NCI-H446 (cell line): ENCODE measurements at regions not wholly inside any gene's neighbourhood (a gene's known extent, or its start where the extent isn't known, plus 50 kb on each side); places are given as distances from the start of the nearest gene placed in this dataset.

Source experiments
- DNase-seq, 2 experiments: peaks; one replicate each; lab custom pipeline; 2025; lab: John Stamatoyannopoulos, UW

DNA sequence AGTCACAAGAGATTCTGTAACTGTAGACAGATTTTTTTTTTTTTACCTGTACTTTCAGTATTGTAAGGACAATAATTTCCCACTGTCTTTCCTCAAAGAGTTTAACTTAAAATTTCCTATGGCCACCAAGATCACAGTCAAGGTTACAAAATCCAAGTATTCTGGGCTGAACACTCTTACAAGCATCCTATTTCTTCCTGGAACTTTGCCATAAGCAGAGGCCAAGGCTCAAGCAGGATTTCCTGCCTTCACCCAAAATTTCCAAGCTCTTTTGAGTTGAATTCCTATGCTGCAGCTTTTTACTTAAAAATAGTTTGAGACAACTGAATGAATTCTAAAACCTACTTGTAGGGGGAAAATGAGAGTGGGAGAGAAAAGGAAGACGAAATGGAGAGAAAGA is 299.4 kb downstream of the ZNF516 start:
- no peak for DNase-seq

DNA sequence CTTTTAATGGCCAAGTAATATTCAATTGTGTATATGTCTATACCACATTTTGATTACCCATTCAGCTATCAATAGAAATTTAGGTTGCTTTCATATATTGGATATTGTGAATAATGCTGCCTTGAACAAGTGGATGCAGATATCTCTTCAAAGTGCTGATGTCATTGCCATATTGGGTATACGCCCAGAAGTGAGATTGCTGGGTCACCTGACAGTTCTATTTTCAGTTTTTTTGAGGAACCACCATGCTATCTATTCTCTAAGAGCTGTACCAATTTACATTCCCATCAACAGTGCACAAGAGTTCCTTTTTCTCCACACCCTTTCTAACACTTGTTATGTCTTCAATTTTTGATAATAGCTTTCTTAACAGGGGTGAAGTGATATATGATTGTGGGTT is 306.9 kb downstream of the ZNF516 start:
- no peak for DNase-seq

GRCh38 chr18:76179257-76179656 is 315.8 kb downstream of the ZNF516 start:
- no peak for DNase-seq

GRCh38 chr18:76177160-76177559 is 317.9 kb downstream of the ZNF516 start:
- no peak for DNase-seq

DNA sequence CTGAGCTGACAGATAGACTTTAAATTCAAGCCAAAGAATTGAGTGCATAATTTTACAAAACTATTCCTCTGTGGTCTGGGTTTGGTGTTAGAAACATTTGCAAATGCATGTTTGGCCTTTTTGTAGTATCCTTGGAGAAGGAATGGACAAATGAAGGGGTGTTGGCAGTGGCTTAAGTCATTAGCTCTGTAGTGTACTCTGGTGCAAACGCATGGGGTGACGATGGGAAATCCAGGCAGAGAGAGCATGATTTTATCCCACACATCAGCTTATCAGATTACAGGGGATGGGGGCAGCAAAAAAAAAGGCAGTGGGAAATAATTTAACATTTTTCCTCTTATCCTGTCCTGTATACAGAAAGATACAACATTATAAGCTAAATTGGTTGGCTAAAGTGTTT is 320.6 kb downstream of the ZNF516 start:
- no peak for DNase-seq

DNA sequence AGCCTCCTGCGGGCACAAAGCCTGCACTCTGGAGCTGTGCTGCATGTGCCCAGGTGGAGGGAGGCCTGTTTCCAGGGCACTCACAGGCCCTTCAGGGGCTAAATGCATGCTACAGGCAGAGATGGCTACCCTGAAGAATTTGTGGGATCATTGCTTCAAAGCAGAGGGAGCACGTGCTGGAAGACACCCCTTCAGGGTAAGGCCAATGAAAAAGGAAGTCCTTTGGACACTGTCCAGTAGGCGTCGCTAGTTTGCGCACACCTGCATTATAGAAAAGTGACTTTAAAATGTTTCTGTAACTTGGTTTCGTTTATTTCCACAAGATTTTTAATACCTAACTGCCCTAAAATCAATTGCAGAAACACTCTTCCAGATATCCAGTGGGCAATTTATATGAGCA is 325.3 kb downstream of the ZNF516 start:
- DNase-seq, result no peak

DNA sequence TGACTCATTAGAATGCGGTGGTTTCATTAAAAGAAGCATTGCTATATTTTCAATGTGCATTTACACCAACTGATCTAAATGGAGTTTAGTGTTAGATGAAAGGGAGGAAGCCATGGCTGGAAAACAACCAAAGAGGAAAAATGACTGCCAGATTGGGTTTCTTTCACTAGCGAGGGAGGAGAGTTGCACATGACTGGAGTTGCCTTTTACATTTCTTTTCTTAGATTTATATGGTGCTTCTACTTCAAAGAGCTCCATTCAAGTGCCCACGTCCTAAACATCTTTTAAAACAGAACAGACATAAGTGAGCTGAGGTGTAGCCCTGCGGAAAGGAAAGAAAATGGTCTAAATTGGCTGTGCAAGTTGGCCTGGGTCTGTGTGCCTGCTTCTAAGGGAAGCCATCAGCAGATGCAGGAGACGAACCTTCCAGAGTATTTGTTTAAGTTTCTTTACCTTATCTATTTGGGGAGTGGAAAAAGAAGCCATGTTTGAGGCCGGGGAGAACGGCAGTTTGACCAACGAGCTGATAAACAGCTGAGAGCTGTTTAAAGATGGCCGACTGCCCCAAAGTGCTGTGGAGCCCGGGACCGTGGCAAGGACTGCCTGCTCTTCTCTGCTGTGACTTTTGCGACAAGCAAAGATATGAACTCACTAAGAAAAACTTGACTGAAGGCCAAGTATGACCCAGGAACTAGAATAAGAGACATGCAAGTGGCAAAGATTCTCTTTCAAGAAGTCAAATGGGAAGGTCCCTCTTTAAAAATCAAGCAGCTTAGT is 327.0 kb downstream of the ZNF516 start:
- DNase-seq, result no peak

DNA sequence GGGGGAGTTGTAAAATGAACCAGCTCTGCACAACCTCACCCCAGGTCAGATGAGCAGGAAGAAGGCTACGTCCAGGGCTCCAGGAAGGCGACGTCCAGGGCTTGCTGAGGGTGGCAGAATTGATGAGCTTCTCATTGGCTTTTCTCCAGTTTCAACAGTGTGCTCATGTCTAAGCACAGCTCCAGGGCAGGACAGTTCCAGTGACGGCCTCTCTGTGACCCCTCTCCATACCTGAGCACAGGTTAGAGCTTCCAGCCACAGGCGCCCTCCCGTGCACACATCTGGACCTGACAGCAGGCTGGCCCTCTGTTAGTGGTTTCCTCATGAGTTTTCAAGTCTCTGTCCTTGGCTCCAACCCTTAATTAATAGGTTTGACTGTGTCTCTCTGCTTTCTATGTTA is 327.6 kb downstream of the ZNF516 start:
- no peak for DNase-seq

GRCh38 chr18:76162886-76163285 is 332.2 kb downstream of the ZNF516 start:
- no peak for DNase-seq

GRCh38 chr18:76161983-76162382 is 333.1 kb downstream of the ZNF516 start:
- no peak for DNase-seq

DNA sequence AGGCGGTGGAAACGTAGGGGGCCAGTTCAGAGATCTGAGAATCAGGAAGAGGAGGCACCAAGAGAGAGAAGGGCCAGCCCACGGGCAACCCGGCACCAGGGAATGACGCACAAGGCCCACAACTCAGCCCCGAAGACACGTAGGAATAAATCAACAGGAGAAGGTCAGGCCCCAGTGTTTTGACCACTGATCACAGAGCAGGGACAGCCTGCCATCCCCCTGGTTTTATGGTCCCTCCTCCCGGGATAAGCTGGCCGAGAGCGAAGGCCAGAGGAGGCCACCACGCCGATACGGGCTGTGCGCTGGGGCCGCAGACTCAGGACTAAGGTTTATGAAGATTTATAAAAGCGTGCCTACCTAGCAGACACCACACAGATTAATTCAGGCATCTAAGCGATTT is 341.4 kb downstream of the ZNF516 start:
- no peak for DNase-seq

GRCh38 chr18:76149734-76150133 is 345.3 kb downstream of the ZNF516 start:
- no peak for DNase-seq

GRCh38 chr18:76149284-76149683 is 345.8 kb downstream of the ZNF516 start:
- DNase-seq, result no peak

DNA sequence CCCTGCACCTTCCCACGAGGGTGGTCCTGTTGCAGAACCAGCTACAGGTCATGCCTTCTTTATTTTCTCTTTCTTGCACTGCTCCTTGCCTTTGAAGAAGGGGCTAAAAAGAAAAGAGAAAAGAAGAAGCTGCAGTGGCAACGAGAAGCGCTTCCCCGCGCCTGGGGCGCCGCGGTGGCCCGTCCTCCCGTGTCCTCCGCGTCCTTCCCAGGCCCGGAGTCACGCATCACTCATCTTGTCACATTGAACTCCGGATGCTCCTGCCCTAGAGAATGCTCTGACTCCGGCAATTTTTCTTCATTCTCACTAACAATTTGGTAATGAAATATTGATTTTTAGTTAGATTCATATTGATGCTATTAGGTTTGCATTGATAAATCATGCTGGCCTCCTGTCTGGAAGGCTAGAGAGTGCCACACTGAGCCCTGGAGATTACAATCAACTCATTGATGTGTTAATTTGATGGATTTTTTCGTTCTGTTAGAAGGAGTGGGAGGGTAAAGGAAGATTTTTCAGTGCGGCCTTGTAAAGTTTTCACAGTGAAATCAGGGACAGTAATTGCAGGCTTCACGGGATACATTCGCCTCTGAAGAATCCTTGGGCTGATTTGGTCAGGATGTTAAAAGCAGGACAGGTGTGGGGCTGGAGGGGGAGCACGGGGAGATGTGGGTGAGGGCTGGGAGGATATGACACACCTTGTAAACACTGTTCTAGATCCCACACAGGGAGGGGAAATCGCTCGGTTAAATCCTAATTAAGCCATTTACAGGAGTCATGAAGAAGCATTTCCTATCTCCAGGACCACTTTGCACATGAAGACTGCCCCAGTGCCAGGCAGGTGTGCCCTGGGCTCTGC is 349.3 kb downstream of the ZNF516 start:
- no peak for DNase-seq

GRCh38 chr18:76144844-76145243 is 350.2 kb downstream of the ZNF516 start:
- DNase-seq, result no peak

DNA sequence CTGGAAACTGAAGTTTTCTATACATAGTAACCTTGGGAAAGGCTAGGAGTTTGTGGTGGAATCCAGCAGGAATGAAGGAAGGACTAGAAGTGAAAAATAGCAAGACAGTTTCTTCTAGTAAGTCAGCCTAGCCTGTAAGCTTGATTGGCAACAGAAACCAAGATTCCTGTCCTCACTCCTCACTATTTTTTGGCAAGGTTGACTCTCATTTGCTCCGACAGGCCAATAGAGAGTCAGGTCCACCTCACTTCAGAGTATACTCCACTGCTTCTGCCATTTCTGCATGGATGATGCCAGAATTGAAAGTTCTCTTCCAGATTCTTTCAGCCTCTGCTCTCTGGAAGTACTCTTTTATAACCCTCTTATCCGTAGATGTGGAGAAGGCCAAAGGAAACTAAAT is 352.4 kb downstream of the ZNF516 start:
- no peak for DNase-seq

DNA sequence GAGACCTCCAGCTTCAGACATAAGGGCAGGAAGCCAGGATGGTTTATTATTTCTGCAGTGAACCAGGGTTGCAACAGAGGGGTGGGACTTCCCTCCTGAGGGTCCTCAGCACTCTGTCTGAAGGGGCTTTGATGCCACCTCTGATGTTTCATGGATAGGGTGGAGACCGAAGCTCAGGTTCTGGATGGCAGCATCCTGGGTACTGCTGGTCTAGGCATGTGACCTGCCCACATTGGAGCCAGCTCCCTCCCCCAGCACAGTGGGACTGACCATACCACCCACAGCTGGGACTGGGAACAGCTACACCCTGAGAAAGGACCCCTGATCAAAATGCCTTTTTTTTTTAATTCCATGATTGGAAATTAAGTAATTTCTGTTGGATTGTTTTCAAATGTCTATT is 355.2 kb downstream of the ZNF516 start:
- DNase-seq, result no peak

DNA sequence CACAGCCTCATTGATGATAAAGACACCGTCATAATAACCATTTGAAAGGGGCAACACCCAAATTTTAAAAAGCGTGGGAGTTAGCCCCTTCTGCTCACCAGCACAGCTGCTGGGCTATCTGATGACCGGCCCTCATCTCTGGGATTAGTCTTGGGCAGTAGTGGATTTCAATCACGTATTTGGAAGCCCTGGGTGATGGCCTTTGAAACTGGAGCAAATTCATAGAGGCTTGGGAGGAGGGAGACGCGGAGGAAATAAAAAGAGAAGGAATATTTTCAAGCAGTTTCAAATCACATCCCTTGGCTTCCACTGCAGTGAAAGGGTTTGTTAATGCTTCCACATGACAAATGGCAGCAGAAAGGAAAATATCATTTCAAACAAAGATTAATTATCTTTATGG is 357.8 kb downstream of the ZNF516 start:
- no peak for DNase-seq

- no peak for DNase-seq
These were observed 358.3 kb downstream of the ZNF516 start for GRCh38 chr18:76136701-76137100.

- DNase-seq, result no peak
These were observed 360.4 kb downstream of the ZNF516 start for GRCh38 chr18:76134628-76135027.

DNA sequence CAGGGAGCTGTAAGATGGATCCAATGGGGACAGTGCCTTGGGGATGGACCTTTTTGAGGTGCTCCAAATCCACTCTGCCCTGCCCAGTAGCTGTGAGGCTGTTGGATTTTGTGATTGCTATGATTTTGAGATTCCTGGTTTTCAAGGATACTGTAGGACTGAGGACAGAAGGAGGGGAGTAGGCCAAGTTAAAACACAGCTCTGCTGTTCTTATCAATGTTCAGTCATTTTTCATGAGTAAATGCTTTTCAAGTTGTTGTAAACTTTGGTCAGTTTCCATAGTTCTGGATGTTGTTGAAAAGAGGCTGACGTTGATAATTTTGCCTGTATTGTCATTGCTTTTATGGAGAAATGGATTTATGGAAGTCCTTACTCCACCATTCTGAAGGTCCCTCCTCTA is 361.2 kb downstream of the ZNF516 start:
- DNase-seq, result no peak

- no peak for DNase-seq
These were observed 363.3 kb downstream of the ZNF516 start for GRCh38 chr18:76131738-76132137.

- no peak for DNase-seq
These were observed 364.2 kb downstream of the ZNF516 start for GRCh38 chr18:76130845-76131244.
